Ishikawa (cell line): ENCODE measurements at regions not wholly inside any gene's neighbourhood (a gene's known extent, or its start where the extent isn't known, plus 50 kb on each side); places are given as distances from the start of the nearest gene placed in this dataset.

Source experiments
- CEBPB ChIP-seq: IDR thresholded peaks from 2 replicates; pipeline ENCODE4 v1.6.1; 2012
- CREB1 ChIP-seq: IDR thresholded peaks from 2 replicates; pipeline ENCODE4 v1.6.1; 2012; ENCODE audit warnings: low read depth
- EGR1 ChIP-seq: IDR thresholded peaks from 2 replicates; pipeline ENCODE4 v1.6.1; 2012
- EP300 ChIP-seq: IDR thresholded peaks from 2 replicates; pipeline ENCODE4 v1.6.1; 2012; ENCODE audit warnings: borderline replicate concordance
- FOXM1 ChIP-seq: IDR thresholded peaks from 2 replicates; pipeline ENCODE4 v1.6.1; 2012; ENCODE audit warnings: low read depth, borderline replicate concordance
- NFIC ChIP-seq: IDR thresholded peaks from 2 replicates; pipeline ENCODE4 v1.6.1; 2012
- RAD21 ChIP-seq: IDR thresholded peaks from 2 replicates; pipeline ENCODE4 v1.6.1; 2012; ENCODE audit warnings: low read depth
- TAF1 ChIP-seq: IDR thresholded peaks from 2 replicates; pipeline ENCODE4 v1.6.1; 2012; ENCODE audit warnings: low read depth, mild to moderate bottlenecking
- TCF12 ChIP-seq: IDR thresholded peaks from 2 replicates; pipeline ENCODE4 v1.6.1; 2012; ENCODE audit warnings: low read depth
- TEAD4 ChIP-seq: IDR thresholded peaks from 2 replicates; pipeline ENCODE4 v1.6.1; 2012
- YY1 ChIP-seq: IDR thresholded peaks from 2 replicates; pipeline ENCODE4 v1.6.1; 2012; ENCODE audit warnings: low read depth
- ZBTB7A ChIP-seq: IDR thresholded peaks from 2 replicates; pipeline ENCODE4 v1.6.1; 2012; ENCODE audit warnings: low read depth
- TF ChIP-seq, protein P1 (sequence below): IDR thresholded peaks from 2 replicates; pipeline ENCODE4 v1.6.1; 2012
- TF ChIP-seq, protein P2 (sequence below): IDR thresholded peaks from 2 replicates; pipeline ENCODE4 v1.6.1; 2012; ENCODE audit warnings: low read depth, mild to moderate bottlenecking
- TF ChIP-seq, protein P3 (sequence below): IDR thresholded peaks from 2 replicates; pipeline ENCODE4 v1.6.1; 2012

DNA sequence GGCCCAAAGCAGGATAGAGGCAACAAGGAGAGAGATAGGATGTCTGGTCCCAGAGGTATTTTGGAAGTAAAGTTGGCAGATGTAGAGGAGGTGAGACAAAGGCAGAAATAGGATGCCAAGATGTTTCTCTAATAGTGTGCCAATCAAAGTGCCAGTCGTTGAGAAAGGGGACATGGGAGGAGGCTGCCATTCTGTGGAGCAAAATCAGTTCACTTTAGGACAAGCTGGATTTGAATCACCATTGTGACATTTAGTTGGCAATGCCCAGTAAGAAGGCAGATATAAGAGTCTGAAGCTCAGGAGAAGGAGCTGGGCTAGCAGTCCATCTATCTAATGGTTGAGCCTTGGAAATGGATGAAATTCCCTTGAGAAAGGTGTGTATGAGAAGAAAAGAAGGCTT is 53.8 kb downstream of the ADRB2 start:
- TF ChIP-seq YY1 = no peak
- no peak for TF ChIP-seq EP300
- TF ChIP-seq EGR1 = no peak
- TF ChIP-seq CREB1 = no peak
- no peak for TF ChIP-seq CEBPB
- TF ChIP-seq NFIC = no peak
- TF ChIP-seq ZBTB7A = no peak
- no peak for TF ChIP-seq TEAD4
- no peak for TF ChIP-seq TCF12
- TF ChIP-seq, protein P1, sequence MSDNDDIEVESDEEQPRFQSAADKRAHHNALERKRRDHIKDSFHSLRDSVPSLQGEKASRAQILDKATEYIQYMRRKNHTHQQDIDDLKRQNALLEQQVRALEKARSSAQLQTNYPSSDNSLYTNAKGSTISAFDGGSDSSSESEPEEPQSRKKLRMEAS = no peak
- TF ChIP-seq, protein P2, sequence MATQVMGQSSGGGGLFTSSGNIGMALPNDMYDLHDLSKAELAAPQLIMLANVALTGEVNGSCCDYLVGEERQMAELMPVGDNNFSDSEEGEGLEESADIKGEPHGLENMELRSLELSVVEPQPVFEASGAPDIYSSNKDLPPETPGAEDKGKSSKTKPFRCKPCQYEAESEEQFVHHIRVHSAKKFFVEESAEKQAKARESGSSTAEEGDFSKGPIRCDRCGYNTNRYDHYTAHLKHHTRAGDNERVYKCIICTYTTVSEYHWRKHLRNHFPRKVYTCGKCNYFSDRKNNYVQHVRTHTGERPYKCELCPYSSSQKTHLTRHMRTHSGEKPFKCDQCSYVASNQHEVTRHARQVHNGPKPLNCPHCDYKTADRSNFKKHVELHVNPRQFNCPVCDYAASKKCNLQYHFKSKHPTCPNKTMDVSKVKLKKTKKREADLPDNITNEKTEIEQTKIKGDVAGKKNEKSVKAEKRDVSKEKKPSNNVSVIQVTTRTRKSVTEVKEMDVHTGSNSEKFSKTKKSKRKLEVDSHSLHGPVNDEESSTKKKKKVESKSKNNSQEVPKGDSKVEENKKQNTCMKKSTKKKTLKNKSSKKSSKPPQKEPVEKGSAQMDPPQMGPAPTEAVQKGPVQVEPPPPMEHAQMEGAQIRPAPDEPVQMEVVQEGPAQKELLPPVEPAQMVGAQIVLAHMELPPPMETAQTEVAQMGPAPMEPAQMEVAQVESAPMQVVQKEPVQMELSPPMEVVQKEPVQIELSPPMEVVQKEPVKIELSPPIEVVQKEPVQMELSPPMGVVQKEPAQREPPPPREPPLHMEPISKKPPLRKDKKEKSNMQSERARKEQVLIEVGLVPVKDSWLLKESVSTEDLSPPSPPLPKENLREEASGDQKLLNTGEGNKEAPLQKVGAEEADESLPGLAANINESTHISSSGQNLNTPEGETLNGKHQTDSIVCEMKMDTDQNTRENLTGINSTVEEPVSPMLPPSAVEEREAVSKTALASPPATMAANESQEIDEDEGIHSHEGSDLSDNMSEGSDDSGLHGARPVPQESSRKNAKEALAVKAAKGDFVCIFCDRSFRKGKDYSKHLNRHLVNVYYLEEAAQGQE = no peak
- no peak for TF ChIP-seq FOXM1
- no peak for TF ChIP-seq RAD21
- TF ChIP-seq TAF1 = no peak
- TF ChIP-seq, protein P3, sequence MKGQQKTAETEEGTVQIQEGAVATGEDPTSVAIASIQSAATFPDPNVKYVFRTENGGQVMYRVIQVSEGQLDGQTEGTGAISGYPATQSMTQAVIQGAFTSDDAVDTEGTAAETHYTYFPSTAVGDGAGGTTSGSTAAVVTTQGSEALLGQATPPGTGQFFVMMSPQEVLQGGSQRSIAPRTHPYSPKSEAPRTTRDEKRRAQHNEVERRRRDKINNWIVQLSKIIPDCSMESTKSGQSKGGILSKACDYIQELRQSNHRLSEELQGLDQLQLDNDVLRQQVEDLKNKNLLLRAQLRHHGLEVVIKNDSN = no peak

DNA sequence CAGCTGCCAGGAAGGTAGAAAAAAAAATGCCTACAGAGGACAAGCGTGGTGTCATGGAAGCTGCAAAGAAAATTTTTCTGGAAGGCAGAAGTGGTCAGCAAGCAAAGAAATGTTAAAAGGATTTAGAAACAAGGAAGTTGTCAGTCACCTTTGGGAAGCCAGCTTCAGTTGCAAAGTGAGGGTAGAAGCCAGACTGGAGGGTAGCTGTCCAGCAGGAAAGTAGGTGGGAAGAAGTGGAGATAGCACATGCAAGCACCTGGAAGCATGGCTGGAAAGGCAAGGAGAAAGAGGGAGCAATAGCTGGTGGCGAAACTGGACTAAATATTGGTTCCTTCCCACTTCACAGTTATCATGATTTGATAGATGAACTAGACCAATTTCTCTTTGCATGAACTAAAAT is 54.3 kb downstream of the ADRB2 start:
- TF ChIP-seq CREB1 = no peak
- no peak for TF ChIP-seq YY1
- no peak for TF ChIP-seq TEAD4
- TF ChIP-seq NFIC = no peak
- no peak for TF ChIP-seq EGR1
- TF ChIP-seq, protein P3 = no peak
- TF ChIP-seq, protein P2 = peak; percentile 79
- no peak for TF ChIP-seq EP300
- TF ChIP-seq, protein P1 = 0 out of 2 replicates have a peak, but pooled peaks have one; percentile 16
- no peak for TF ChIP-seq RAD21
- no peak for TF ChIP-seq TAF1
- no peak for TF ChIP-seq FOXM1

DNA sequence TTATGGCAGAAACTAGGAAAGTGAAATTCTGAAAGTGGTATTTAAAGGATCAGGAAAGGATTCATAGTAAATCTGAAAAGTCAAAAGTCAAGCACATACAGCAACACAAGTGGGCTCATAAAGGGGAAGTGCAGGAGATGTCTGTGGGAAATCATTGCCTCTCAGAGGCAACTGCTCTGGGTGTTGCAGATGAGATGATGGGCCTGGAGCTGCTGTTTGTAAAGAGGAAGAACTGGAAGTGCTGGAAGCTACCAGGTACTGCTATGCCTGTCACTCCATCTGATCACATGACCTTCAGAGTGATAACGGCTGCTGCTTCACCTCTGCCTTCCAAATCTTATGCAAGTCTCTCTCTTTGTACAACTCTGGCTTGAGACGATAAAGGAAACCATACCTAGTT is 55.9 kb downstream of the ADRB2 start:
- TF ChIP-seq CEBPB = no peak
- no peak for TF ChIP-seq TEAD4
- no peak for TF ChIP-seq NFIC
- TF ChIP-seq, protein P2 = no peak
- no peak for TF ChIP-seq ZBTB7A
- no peak for TF ChIP-seq CREB1
- no peak for TF ChIP-seq EP300
- no peak for TF ChIP-seq EGR1
- TF ChIP-seq, protein P3 = no peak
- TF ChIP-seq TCF12 = no peak

DNA sequence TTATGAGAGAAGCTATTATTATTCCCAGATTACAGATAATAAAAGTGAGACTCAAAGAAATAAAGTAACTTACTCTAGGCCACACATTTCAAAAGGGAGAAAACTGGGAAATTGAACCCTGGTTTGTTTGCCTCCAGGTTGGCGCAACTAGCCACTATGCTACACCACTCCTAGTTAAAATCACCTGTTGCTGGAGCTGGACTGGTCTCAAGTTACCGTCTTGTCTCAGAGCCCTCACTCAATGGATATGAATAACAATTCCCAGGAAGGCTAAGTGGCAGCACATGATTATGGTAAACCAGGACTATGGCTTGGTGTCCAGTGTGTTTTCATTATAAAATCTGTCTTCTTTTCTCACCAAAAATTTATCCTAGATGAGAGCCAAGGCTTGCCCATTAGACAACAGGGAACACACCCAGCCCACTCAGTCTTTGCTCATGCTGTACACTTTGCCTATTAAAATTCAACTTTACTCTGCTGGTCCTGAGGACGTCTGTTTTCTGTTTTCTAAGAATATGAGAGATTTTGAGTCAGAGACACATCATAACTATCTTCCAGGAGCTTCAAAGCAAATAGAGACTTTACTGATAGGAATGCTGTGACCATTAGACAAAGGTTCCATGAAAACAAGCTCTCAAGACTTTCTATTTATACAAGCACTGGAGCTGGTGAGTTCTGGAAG is 58.1 kb downstream of the ADRB2 start:
- no peak for TF ChIP-seq ZBTB7A
- no peak for TF ChIP-seq TCF12
- TF ChIP-seq, protein P3 = no peak
- TF ChIP-seq EP300 = no peak
- TF ChIP-seq RAD21 = no peak
- no peak for TF ChIP-seq NFIC
- no peak for TF ChIP-seq TEAD4
- no peak for TF ChIP-seq FOXM1
